Fibroblast of the aortic adventitia (primary cell): ENCODE measurements at regions not wholly inside any gene's neighbourhood (a gene's known extent, or its start where the extent isn't known, plus 50 kb on each side); places are given as distances from the start of the nearest gene placed in this dataset.

Experiments used
- DNase-seq: peaks from one replicate; pipeline ENCODE4 v3.0.0-alpha.2; 2010; ENCODE audit warnings: low read depth
- H3K4me3 ChIP-seq: 2 replicates; pipeline ENCODE4 v1.5.1; 2011; ENCODE audit warnings: low read depth, mild to moderate bottlenecking, control low read depth, low read length, moderate library complexity
- CTCF ChIP-seq: IDR thresholded peaks from 2 replicates; pipeline ENCODE4 v1.5.1; 2011; ENCODE audit warnings: mild to moderate bottlenecking, low read length, control low read depth, inconsistent platforms; ENCODE audit not compliant: insufficient read depth

GRCh38 chr2:226647621-226648518 is 151.8 kb downstream of the IRS1 start:
- DNase-seq = no peak
- TF ChIP-seq CTCF = no peak
- no peak overlapping the region for H3K4me3 ChIP-seq

- DNase-seq = peak; percentile 80
- H3K4me3 ChIP-seq = no peak overlapping the region
- no peak for TF ChIP-seq CTCF
Observed at GRCh38 chr2:226644399-226644865, 155.2 kb downstream of the IRS1 start.

DNA sequence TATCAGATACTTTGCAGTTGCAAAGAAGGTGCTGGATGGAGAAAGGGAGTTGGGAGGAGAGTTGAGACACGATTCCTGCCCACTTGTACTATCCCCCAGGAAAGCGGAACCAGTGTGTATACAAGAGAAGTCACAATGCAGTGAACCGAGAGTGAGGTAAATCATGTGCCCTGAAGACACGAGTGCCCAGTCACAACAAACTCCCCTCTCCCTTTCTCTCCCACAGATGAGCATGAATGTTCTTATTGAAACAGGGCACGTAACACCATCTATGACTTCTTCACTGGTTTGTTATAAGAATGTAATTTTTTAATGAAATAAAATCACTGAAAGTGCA is 155.7 kb downstream of the IRS1 start:
- DNase-seq = no peak
- no peak for TF ChIP-seq CTCF
- H3K4me3 ChIP-seq = no peak overlapping the region

GRCh38 chr2:226643030-226643945 is 156.3 kb downstream of the IRS1 start:
- no peak for DNase-seq
- H3K4me3 ChIP-seq = no peak overlapping the region
- TF ChIP-seq CTCF = no peak

DNA sequence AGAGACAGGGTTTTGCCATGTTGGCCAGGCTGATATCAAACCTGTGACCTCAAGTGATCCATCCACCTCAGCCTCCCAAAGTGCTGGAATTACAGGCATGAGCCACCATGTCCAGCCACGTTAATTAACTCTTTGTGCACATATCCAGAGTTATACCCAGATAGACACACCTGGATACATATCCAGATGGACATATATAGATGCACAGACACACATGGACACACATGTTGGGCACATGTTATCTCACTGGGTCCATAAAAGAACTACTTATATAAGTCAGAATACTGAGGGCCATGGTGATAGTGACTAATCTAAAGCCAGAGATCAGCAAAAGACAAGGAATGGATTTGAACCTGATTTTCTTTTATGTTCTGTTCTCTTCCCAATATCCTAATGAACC is 158.6 kb downstream of the IRS1 start:
- H3K4me3 ChIP-seq = no peak overlapping the region
- DNase-seq = no peak
- TF ChIP-seq CTCF = no peak

DNA sequence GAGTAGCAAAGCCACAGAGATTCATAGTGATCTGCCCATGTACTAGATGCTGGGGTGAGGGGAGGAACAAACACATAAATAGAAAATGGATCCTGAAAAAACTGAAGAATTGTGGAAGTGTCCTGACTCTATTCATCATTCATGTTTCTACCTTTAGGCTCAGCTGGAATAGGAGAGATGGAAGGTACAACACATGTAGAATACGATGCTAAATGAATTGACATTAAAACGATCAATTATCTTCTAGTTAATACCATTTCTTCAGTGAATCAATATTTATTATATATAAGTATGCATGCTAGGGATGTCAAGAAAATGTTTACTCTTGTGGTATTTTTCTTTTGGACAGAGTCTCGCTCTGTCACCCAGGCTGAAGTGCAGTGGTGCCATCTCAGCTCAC is 159.1 kb downstream of the IRS1 start:
- H3K4me3 ChIP-seq = no peak overlapping the region
- no peak for DNase-seq
- TF ChIP-seq CTCF = no peak
